A673 (cell line): ENCODE measurements at regions not wholly inside any gene's neighbourhood (a gene's known extent, or its start where the extent isn't known, plus 50 kb on each side); places are given as distances from the start of the nearest gene placed in this dataset.

ENCODE experiments used
- EZH2 ChIP-seq: fragments of 200-600 bp; sonication (generic); IDR thresholded peaks from 2 replicates; pipeline ENCODE4 v1.6.1; 2017; ENCODE audit warnings: borderline replicate concordance, low read depth, mild to moderate bottlenecking, mixed read lengths, antibody characterized with exemption, low read length; ENCODE audit not compliant: poor library complexity, severe bottlenecking
- TF ChIP-seq, protein P1 (sequence below): fragments of 300-800, 200-600 bp; sonication (generic); conservative IDR thresholded peaks from 2 replicates; pipeline ENCODE4 v1.5.1; 2017; ENCODE audit warnings: low read depth, mild to moderate bottlenecking, antibody characterized with exemption, low read length, moderate library complexity, mixed read lengths

DNA sequence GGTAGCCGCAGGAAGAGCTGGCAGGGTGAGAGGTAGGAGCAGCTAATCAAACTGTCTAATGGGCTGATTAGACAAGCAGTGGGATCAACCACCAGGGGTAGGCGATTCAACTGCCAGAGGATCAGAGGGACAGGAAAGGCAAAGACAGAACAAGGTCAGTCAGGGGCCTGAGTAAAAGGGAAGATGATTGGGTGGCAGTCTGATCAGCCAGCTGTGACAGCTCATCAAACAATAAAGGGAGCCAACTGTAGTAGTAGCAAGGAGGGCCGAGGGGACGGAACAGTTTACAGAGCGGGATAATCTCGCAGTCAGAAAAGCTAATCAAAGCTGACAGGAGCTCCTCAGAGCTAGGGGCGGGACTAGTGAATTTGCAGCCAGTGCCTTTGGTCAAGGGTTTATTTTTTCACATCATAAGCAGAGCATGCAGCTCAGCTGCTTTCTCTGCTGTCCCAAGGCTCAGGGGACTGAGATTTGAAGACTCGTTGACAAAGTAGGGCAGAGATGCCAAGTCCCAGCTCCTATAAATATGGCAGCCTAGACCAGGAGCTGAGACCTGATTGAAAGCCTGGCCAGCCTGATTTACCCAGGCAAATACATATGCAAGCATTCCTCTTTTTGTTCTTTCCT lies 418.2 kb downstream of the GABRG2 start:
- TF ChIP-seq, protein P1, sequence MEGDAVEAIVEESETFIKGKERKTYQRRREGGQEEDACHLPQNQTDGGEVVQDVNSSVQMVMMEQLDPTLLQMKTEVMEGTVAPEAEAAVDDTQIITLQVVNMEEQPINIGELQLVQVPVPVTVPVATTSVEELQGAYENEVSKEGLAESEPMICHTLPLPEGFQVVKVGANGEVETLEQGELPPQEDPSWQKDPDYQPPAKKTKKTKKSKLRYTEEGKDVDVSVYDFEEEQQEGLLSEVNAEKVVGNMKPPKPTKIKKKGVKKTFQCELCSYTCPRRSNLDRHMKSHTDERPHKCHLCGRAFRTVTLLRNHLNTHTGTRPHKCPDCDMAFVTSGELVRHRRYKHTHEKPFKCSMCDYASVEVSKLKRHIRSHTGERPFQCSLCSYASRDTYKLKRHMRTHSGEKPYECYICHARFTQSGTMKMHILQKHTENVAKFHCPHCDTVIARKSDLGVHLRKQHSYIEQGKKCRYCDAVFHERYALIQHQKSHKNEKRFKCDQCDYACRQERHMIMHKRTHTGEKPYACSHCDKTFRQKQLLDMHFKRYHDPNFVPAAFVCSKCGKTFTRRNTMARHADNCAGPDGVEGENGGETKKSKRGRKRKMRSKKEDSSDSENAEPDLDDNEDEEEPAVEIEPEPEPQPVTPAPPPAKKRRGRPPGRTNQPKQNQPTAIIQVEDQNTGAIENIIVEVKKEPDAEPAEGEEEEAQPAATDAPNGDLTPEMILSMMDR = no peak
- TF ChIP-seq EZH2 = no peak
